ENCODE measurements at regions not wholly inside any gene's neighbourhood (a gene's known extent, or its start where the extent isn't known, plus 50 kb on each side); places are given as distances from the start of the nearest gene placed in this dataset.
"Not testable (repeated sequence)": the region's sequence is repeated elsewhere in the genome, so short reads cannot be mapped to it uniquely, and the experiment has no call there.

GRCh38 chr5:142408536-142408935 lies 83.7 kb upstream of the SPRY4 start:
- no peak for DNase-seq (ENCODE audit: low read depth, low spot score)

- DNase-seq (ENCODE audit: low read depth, low spot score) = no peak
These were observed 81.1 kb upstream of the SPRY4 start for GRCh38 chr5:142405814-142406395.

GRCh38 chr5:142405023-142405422 lies 80.2 kb upstream of the SPRY4 start:
- no peak for DNase-seq (ENCODE audit: low read depth, low spot score)

GRCh38 chr5:142404046-142404477 lies 79.2 kb upstream of the SPRY4 start:
- DNase-seq (ENCODE audit: low read depth, low spot score) = no peak

GRCh38 chr5:142403583-142403982 lies 78.8 kb upstream of the SPRY4 start:
- DNase-seq (ENCODE audit: low read depth, low spot score) = no peak

- DNase-seq (ENCODE audit: low read depth, low spot score) = no peak
These were observed 78.0 kb upstream of the SPRY4 start for GRCh38 chr5:142402752-142403318.

- no peak for DNase-seq (ENCODE audit: low read depth, low spot score)
These were observed 75.6 kb upstream of the SPRY4 start for GRCh38 chr5:142400415-142400814.

GRCh38 chr5:142399891-142400290 lies 75.1 kb upstream of the SPRY4 start:
- no peak for DNase-seq (ENCODE audit: low read depth, low spot score)

GRCh38 chr5:142398730-142399055 lies 73.9 kb upstream of the SPRY4 start:
- DNase-seq (ENCODE audit: low read depth, low spot score) = no peak

GRCh38 chr5:142398011-142398729 lies 73.3 kb upstream of the SPRY4 start:
- not testable (repeated sequence) for DNase-seq (ENCODE audit: low read depth, low spot score)

GRCh38 chr5:142397178-142397577 lies 72.4 kb upstream of the SPRY4 start:
- no peak for DNase-seq (ENCODE audit: low read depth, low spot score)

GRCh38 chr5:142396436-142397038 lies 71.7 kb upstream of the SPRY4 start:
- no peak for DNase-seq (ENCODE audit: low read depth, low spot score)

GRCh38 chr5:142395334-142395733 lies 70.5 kb upstream of the SPRY4 start:
- no peak for DNase-seq (ENCODE audit: low read depth, low spot score)

GRCh38 chr5:142391058-142391845 lies 66.4 kb upstream of the SPRY4 start:
- DNase-seq (ENCODE audit: low read depth, low spot score) = no peak

GRCh38 chr5:142390334-142390733 lies 65.5 kb upstream of the SPRY4 start:
- DNase-seq (ENCODE audit: low read depth, low spot score) = no peak

GRCh38 chr5:142388696-142389095 lies 63.9 kb upstream of the SPRY4 start:
- no peak for DNase-seq (ENCODE audit: low read depth, low spot score)

- no peak for DNase-seq (ENCODE audit: low read depth, low spot score)
These were observed 62.3 kb upstream of the SPRY4 start for GRCh38 chr5:142387024-142387682.

GRCh38 chr5:142386137-142387023 lies 61.6 kb upstream of the SPRY4 start:
- no peak for DNase-seq (ENCODE audit: low read depth, low spot score)

GRCh38 chr5:142385194-142385593 lies 60.4 kb upstream of the SPRY4 start:
- DNase-seq (ENCODE audit: low read depth, low spot score) = no peak

- DNase-seq (ENCODE audit: low read depth, low spot score) = no peak
These were observed 59.2 kb upstream of the SPRY4 start for GRCh38 chr5:142384014-142384413.
